KMS-11 (cell line): ENCODE measurements at regions not wholly inside any gene's neighbourhood (a gene's known extent, or its start where the extent isn't known, plus 50 kb on each side); places are given as distances from the start of the nearest gene placed in this dataset.

Experiments used
- H2AFZ ChIP-seq: fragments of 200-600 bp; sonication (generic); 2 replicates; pipeline ENCODE4 v1.6.1; 2016; ENCODE audit warnings: antibody characterized with exemption, mixed run types, low read depth
- H3K27ac ChIP-seq: fragments of 200-600 bp; sonication (generic); 2 replicates; pipeline ENCODE4 v1.6.1; 2016; ENCODE audit warnings: mild to moderate bottlenecking, mixed run types
- H3K27me3 ChIP-seq: fragments of 200-600 bp; sonication (generic); 2 replicates; pipeline ENCODE4 v1.6.1; 2017; ENCODE audit warnings: mild to moderate bottlenecking, low read depth, mixed run types, moderate library complexity; ENCODE audit not compliant: insufficient read depth
- H3K36me3 ChIP-seq: fragments of 200-600 bp; sonication (generic); 2 replicates; pipeline ENCODE4 v1.6.1; 2017; ENCODE audit warnings: mild to moderate bottlenecking, mixed run types; ENCODE audit not compliant: insufficient read depth
- H3K4me1 ChIP-seq: fragments of 200-600 bp; sonication (generic); 2 replicates; pipeline ENCODE4 v1.6.1; 2016; ENCODE audit warnings: mild to moderate bottlenecking, low read depth, mixed run types; ENCODE audit not compliant: poor library complexity, severe bottlenecking
- H3K4me2 ChIP-seq: fragments of 200-600 bp; sonication (generic); 2 replicates; pipeline ENCODE4 v1.7.0; 2016; ENCODE audit warnings: mild to moderate bottlenecking, mixed run types
- H3K4me3 ChIP-seq: fragments of 200-600 bp; sonication (generic); IDR thresholded peaks from 2 replicates; pipeline ENCODE4 v1.6.1; 2017; ENCODE audit warnings: low read depth, low read length, mixed read lengths; ENCODE audit not compliant: insufficient read depth
- H3K79me2 ChIP-seq: fragments of 200-600 bp; sonication (generic); 2 replicates; pipeline ENCODE4 v1.6.1; 2016; ENCODE audit warnings: low read depth, mixed run types; ENCODE audit not compliant: insufficient read depth
- H3K9ac ChIP-seq: fragments of 200-600 bp; sonication (generic); 2 replicates; pipeline ENCODE4 v1.6.1; 2016; ENCODE audit warnings: mild to moderate bottlenecking, mixed run types
- H4K20me1 ChIP-seq: fragments of 200-600 bp; sonication (generic); 2 replicates; pipeline ENCODE4 v1.6.1; 2016; ENCODE audit warnings: mild to moderate bottlenecking, mixed run types; ENCODE audit not compliant: insufficient read depth
- CTCF ChIP-seq: fragments of 200-600 bp; sonication (generic); conservative IDR thresholded peaks from 2 replicates; pipeline ENCODE4 v1.6.1; 2017; ENCODE audit warnings: low read depth, mild to moderate bottlenecking, antibody characterized with exemption, low read length, moderate library complexity, mixed read lengths

GRCh38 chr11:134530636-134531326 lies 118.7 kb upstream of the B3GAT1 start:
- H3K4me2 ChIP-seq = no peak overlapping the region
- no peak overlapping the region for H3K27ac ChIP-seq
- no peaks in the 10 kb centered on the region for H3K27me3 ChIP-seq
- H3K4me3 ChIP-seq = no peak overlapping the region
- H2AFZ ChIP-seq = no peak overlapping the region
- no peak for TF ChIP-seq CTCF
- no peaks in the 10 kb centered on the region for H4K20me1 ChIP-seq
- no peaks in the 10 kb centered on the region for H3K36me3 ChIP-seq
- no peaks in the 10 kb centered on the region for H3K79me2 ChIP-seq
- H3K4me1 ChIP-seq = no peaks in the 10 kb centered on the region
- no peak overlapping the region for H3K9ac ChIP-seq

- H4K20me1 ChIP-seq = no peaks in the 10 kb centered on the region
- no peak overlapping the region for H2AFZ ChIP-seq
- H3K4me2 ChIP-seq = no peak overlapping the region
- H3K27ac ChIP-seq = no peak overlapping the region
- TF ChIP-seq CTCF = no peak
- H3K27me3 ChIP-seq = no peaks in the 10 kb centered on the region
- no peaks in the 10 kb centered on the region for H3K36me3 ChIP-seq
- H3K9ac ChIP-seq = no peak overlapping the region
- no peaks in the 10 kb centered on the region for H3K79me2 ChIP-seq
- H3K4me3 ChIP-seq = no peak overlapping the region
- no peaks in the 10 kb centered on the region for H3K4me1 ChIP-seq
These were observed 117.4 kb upstream of the B3GAT1 start for GRCh38 chr11:134529212-134530096.

- H3K27me3 ChIP-seq = no peaks in the 10 kb centered on the region
- no peak for TF ChIP-seq CTCF
- no peak overlapping the region for H3K27ac ChIP-seq
These were observed 116.4 kb upstream of the B3GAT1 start for GRCh38 chr11:134528453-134528852.

GRCh38 chr11:134527382-134528243 lies 115.6 kb upstream of the B3GAT1 start:
- H3K9ac ChIP-seq = no peak overlapping the region

More at GRCh38 chr11:134528453-134528852, 116.4 kb upstream of the B3GAT1 start:
- H2AFZ ChIP-seq = no peak overlapping the region
- no peak overlapping the region for H3K4me2 ChIP-seq
- no peaks in the 10 kb centered on the region for H3K4me1 ChIP-seq
- no peaks in the 10 kb centered on the region for H3K79me2 ChIP-seq
- H3K9ac ChIP-seq = no peak overlapping the region
- no peak overlapping the region for H3K4me3 ChIP-seq
- H4K20me1 ChIP-seq = no peaks in the 10 kb centered on the region
- no peaks in the 10 kb centered on the region for H3K36me3 ChIP-seq

More at GRCh38 chr11:134527382-134528243, 115.6 kb upstream of the B3GAT1 start:
- Histone ChIP-seq H2AFZ (no peak overlapping the region), H3K36me3 (no peaks in the 10 kb centered on the region), H3K4me1 (no peaks in the 10 kb centered on the region), H3K79me2 (no peaks in the 10 kb centered on the region), H3K27ac (no peak overlapping the region), H3K4me3 (no peak overlapping the region), H4K20me1 (no peaks in the 10 kb centered on the region), H3K4me2 (no peak overlapping the region), H3K27me3 (no peaks in the 10 kb centered on the region)
- no peak for TF ChIP-seq CTCF
